Dermis blood vessel endothelial cell (primary cell): ENCODE measurements at regions not wholly inside any gene's neighbourhood (a gene's known extent, or its start where the extent isn't known, plus 50 kb on each side); places are given as distances from the start of the nearest gene placed in this dataset.

Source experiments
- DNase-seq: peaks from one replicate; pipeline ENCODE4 v3.0.0; 2010

GRCh38 chr16:73526011-73526804 is 478.3 kb upstream of the ZFHX3 start:
- DNase-seq: no peak

DNA sequence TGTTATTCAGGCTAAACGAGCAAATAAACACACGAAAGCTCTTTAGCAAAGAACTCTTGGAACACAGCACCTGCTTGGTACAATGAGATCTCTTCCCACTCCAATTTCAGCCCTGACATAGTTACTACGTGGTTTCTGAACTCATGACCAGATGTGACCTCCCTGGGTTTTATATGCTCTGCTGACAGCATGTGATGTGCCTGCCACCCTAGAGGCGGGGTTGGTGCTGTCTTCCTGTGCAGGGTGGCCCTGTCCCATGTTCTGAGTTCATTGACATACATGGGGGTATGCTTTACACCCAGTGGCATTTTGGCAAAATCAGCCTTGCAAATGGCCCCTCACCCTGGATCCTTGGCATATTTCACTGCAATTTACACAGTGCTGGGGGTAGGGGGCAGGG is 475.3 kb upstream of the ZFHX3 start:
- no peak for DNase-seq

GRCh38 chr16:73521499-73521898 is 473.6 kb upstream of the ZFHX3 start:
- DNase-seq: no peak

DNA sequence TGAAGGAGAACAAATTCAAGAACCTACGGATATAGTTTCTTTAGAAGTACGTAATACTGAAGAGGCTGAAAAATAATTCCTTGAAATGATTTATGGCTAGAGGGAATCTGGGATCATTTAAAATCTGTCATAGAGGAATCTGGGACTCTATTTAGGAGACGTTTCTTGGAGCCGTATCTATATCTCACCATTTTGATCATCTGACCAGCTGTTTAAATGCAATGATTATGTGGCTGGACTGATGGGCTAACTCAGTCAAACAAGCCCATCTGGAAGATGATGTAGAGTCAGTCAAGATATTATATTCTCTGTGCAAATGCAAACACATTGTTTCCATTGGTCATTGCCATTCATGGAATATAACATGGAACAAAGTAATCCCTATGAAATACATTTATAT is 467.7 kb upstream of the ZFHX3 start:
- DNase-seq: no peak

DNA sequence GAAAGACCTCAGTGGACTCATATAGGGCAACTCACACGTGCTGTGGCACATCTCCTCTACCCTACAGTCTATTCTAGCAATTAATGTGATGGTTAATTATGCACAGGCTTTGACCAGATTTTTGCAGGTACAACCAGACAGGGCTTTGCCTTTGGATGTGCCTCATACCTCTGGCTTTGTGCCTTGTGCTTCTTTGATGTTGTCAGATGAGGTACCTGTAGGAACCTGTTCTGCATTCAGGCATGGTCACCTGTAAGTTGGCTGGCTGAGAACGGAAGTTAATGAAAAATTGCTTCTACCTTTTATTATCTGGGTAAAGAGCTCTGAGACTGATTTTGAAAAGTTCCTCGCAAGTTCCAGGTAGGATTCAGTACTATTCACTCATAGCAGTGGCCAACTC is 462.9 kb upstream of the ZFHX3 start:
- no peak for DNase-seq

DNA sequence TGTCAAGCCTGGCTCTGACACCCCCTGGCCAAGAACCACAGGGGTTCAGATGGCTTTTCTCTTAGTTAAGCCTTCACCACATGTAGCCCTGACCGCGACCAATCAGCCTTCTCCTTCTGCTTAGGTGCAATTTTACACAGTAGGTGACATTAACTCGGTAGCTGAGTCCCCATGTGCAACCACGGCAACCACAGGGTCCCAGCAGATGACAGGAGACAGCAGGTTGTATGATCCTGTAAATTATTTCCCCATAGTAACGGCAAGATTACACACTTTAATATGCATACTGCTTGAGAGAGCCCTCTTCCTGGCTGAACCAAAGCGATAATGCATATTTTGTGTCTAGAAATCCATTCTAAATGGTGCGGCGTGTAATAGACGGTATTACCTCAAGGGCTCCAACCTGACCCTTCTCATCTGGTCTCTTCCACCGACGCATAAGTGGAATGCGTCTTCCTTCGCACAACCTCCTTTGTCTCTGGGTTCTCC is 458.7 kb upstream of the ZFHX3 start:
- DNase-seq: no peak

DNA sequence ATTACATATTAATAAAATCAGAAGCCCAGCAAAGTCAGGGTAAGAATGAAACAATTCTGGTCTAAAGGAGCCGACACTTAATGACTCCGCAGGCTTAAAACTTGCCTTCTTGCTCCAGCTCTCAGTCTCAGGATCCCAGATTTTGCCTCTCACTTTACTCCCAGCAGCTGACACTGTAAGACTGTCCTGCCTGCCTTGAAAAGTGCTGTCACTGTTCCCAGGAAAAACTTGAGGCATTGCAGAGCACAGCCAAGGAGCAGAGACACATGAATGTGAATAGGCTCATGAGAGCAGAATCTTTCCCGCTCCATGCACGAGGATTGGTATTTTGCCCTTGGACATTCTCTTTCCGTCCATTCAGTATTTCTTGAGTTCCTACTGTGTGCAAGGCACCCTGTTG is 457.6 kb upstream of the ZFHX3 start:
- no peak for DNase-seq

- DNase-seq: no peak
These were observed 457.0 kb upstream of the ZFHX3 start for GRCh38 chr16:73504591-73505575.

- no peak for DNase-seq
These were observed 455.2 kb upstream of the ZFHX3 start for GRCh38 chr16:73503093-73503492.

DNA sequence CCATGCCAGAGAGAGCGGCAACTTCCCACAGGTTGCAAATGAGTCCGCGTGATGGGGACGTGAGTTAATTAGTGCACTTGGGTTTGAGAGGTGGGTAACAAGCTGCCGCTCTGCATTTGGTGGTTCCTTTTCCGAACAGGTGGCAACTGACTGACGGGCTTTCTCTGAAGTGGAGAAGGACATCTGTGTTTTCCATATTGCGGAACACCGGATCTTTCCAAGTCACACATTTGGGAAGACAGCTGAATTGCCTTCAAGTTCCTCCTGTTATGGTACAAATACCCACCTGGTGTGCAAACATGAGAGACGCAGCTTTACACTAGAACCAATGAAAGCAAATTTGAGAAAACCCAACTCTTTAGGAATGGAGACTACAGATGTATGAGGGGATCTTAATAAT is 451.3 kb upstream of the ZFHX3 start:
- no peak for DNase-seq

GRCh38 chr16:73485880-73486279 is 438.0 kb upstream of the ZFHX3 start:
- DNase-seq: no peak

- no peak for DNase-seq
These were observed 436.2 kb upstream of the ZFHX3 start for GRCh38 chr16:73483934-73484711.

DNA sequence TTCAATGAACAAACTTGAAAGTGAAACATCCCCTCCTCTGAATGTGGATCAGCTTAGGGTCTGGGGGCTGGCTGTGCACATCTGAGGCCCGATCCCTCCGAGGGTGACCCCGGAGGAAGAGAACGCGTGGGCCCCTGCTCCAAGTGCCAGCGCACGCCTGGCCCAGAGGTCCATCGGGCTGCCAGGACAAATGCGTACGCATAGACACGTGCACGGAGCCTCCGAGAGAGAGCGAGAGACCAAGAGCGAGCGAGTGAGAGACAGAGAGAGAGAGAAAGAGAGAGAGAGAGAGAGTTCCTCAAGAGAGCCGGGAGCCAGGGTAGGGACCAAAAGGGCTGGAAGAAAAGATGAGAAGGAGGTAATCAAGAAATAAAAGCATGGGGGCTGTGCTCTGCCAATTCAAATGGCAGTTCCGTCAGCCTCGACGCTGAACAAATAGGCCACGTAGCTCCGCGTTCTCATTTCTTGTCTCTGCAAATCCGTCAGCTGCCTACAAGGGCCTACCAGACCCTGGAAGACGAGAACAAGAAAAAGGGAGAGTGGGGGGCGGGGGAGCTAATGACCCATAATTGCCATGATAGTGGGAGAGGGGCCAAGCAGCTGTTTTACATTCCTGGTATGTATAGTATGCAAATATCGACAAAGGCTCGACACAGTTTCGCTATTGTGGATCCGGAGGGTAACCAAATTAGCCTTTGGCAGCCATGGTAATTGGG is 435.3 kb upstream of the ZFHX3 start:
- no peak for DNase-seq

DNA sequence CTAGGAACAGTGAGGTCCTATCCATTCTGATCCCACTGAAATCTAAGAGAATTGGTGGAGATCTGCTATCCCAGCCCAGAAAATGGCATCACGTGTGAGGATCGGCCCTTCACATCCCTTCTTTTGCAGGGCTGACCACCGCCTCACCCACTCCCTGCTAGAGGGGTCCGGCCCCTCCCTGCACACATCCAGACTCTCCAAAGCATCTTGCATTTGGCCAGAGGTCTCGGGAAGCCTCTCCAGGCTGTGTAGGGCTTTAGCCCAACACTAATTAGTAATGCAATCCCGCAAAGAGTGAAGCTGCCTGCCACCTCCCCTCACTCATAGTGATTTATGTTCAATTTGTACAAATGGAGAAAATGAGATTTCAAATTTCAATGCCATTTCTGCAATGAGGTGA is 434.4 kb upstream of the ZFHX3 start:
- no peak for DNase-seq

DNA sequence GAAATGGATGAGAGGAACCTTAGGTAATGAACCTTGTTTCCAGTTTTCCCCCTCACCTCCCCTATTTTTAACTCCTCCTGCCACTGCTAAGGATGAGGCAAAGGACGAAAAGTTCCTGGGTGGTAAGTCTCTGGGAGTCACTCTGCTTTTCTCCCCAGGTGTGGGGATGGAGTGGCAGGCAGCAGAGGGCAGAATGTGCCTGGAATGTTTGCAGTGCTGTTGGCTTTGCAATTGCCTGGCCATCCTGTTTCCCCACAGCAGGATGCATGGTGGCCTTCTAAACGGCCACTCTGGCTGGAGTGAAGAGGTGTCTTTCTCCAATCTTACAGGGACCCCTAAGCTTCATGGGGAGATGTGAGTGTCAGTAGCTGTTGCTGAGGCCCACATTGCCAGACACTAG is 432.5 kb upstream of the ZFHX3 start:
- no peak for DNase-seq

GRCh38 chr16:73473713-73474112 is 425.8 kb upstream of the ZFHX3 start:
- DNase-seq: no peak

DNA sequence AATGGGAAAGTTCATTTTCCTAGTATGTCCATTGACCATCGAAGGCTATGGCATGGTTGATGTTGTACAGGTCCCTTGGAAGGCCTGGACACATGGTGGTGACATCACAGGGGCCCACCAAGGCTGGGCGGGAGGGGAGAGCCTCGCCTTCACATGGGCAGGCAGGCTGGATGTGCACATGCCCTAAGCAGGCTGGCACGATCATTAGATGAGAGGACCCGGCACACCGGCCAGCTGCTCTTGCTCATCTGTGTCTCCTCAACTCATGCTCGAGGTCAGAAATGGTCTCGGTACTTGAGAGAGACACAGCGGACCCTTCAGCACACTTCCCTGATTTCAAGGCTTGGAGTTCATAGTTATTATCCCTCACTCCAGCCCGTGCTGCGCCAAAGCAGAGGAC is 416.9 kb upstream of the ZFHX3 start:
- no peak for DNase-seq

DNA sequence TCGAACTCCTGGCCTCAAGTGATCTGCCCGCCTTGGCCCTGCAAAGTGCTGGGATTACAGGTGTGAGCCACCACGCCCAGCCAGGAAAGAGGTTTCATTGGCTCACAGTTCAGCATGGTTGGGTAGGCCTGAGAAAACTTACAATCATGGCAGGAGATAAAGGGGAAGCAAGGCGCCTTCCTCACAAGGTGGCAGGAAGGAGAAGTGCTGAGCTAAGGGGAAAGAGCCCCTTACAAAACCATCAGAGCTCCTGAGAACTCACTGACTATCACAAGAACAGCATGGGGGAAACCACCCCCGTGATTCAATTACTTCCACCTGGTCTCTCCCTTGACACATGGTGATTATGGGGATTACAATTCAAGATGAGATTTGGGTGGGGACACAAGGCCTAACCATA is 411.7 kb upstream of the ZFHX3 start:
- no peak for DNase-seq

GRCh38 chr16:73457851-73458250 is 409.9 kb upstream of the ZFHX3 start:
- no peak for DNase-seq

GRCh38 chr16:73448970-73449369 is 401.0 kb upstream of the ZFHX3 start:
- DNase-seq: no peak

DNA sequence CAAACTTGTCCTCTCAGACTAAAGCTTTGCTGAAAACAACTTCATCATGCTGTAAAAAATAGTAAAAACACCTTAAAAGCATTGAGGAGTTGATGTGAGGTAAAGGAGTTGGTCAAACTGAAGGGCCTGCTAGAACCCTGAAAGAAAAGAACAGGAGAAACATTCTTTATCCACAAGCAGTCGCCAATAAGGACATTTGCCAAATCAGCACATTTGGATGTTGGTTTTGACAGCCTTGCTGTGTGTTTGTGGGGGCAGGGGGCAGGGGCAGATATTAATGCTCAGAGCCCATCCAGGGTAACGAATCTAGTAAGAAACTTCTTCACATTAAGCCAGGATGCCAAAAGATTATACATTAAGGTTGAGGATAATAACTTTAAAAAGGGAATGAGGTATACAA is 399.9 kb upstream of the ZFHX3 start:
- no peak for DNase-seq

DNA sequence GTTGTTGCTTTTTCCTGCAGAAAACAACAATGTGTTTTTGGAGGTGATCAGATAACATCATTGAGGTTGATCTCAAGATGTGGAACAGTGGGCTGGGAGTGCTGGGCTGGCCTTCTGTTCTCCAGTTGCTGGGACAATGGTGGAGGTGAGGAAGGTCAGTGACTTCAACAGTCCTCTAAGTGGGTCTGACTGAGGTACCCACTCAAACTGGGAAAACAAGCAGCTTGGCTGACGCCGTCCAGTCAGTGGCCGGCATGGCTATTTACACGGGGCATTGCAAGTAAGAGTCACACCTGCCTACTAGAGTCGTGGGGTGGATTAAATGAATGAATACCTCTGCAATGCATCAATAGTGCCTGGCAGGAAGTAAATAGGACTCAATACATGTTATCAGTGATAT is 386.7 kb upstream of the ZFHX3 start:
- DNase-seq: no peak
